HG02759 (cell line): ENCODE measurements at regions not wholly inside any gene's neighbourhood (a gene's known extent, or its start where the extent isn't known, plus 50 kb on each side); places are given as distances from the start of the nearest gene placed in this dataset.

Source experiments
- ATAC-seq: cut with Tn5 transposase; IDR thresholded peaks from one replicate; pipeline ENCODE4 v1.9.1; 2021; ENCODE audit warnings: mild to moderate bottlenecking, moderate library complexity; ENCODE audit not compliant: unreplicated experiment

DNA sequence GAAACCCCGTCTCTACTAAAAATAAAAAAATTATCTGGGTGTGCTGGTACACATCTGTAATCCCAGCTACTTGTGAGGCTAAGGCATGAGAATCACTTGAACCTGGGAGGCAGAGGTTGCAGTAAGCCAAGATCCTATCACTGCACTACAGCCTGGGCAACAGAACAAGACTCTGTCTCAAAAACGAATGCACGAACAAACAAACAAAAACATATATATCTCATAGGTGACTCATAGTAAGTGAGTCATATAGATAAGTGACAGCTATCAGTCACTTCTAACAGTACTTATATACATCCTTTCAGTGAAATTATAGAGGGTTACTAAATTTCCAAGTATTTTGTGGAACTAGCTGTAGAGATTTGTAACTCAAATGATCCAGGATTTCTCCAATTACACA is 127.3 kb upstream of the FIGN start:
- ATAC-seq, result no peak

- ATAC-seq, result no peak
These were observed 124.1 kb upstream of the FIGN start for GRCh38 chr2:163859951-163860350.

- ATAC-seq, result no peak
These were observed 121.1 kb upstream of the FIGN start for GRCh38 chr2:163856941-163857340.

DNA sequence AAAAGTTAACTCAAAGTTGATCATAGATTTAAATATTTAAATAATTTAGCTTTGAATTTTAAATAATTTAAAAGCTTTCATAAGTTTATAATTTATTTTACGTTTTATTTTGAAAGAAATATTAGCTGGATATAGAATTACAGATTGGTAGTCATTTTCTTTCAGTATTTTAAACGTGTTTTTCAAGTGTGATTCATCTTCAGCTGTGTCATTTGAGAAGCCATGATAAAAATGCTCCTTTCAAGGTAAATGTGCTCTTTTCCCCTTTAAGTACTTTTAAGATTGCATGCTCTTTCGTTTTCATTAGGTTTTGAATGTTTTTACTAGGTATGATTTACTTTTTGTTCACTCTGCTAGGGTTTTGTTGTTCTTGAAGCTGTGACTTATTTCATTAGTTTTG is 116.8 kb upstream of the FIGN start:
- ATAC-seq, result no peak

- ATAC-seq, result no peak
These were observed 114.1 kb upstream of the FIGN start for GRCh38 chr2:163849756-163850435.

GRCh38 chr2:163838890-163839289 is 103.1 kb upstream of the FIGN start:
- ATAC-seq, result no peak

- no peak for ATAC-seq
These were observed 100.4 kb upstream of the FIGN start for GRCh38 chr2:163836167-163836566.

- ATAC-seq, result no peak
These were observed 99.0 kb upstream of the FIGN start for GRCh38 chr2:163834841-163835240.

DNA sequence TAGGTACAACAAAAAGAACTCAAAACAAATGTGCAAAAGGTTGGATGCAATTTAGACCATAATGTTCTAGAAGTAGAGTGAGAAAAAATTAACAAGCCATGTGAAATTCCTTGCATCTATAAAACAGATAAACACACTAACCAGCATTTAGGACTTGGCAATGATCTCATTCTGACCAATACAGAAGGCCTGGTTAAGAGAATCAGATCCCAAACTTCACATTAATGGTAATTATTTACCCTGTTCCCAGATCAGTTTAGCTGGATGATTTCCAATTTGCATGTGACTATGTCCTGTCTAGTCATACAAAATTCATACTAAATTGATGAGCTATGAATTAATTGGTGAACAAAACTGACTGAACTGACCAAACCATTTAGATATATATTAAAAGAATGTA is 98.4 kb upstream of the FIGN start:
- no peak for ATAC-seq

DNA sequence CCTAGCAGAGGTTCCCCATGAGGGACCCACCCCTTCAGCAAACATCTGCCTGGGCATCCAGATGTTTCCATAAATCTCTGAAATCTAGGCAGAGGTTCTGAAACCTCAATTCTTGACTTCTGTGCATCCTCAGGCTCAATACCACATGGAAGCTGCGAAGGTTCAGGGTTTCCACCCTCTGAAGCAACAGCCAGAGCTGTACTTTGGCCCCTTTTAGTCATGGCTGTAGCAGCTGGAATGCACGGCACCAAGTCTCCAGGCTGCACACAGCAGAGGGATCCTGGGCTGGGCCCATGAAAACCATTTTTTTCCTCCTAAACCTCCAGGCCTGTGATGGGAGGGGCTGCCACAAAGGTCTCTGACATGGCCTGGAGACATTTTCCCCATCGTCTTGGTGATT is 93.0 kb upstream of the FIGN start:
- no peak for ATAC-seq

- ATAC-seq, result no peak
These were observed 86.2 kb upstream of the FIGN start for GRCh38 chr2:163822033-163822432.

GRCh38 chr2:163812926-163813520 is 77.2 kb upstream of the FIGN start:
- no peak for ATAC-seq

GRCh38 chr2:163808406-163808805 is 72.6 kb upstream of the FIGN start:
- no peak for ATAC-seq

DNA sequence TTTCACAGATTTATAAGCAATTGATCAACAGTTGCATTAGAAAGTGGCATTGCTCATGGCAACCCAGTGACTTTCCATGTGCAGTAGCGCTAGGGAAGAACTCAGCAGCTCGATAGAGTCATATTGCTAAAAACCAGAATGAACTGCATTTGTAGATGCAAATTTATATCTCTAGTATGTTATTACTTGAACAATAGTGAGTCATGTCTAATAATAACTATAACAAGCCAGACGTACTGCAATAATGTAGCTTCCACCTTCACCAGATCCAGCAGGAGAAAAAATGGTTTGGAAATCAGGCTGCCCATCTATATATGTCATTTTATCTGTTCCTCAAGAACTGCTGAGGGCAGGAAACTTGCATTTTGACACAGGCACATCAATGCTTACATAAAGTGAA is 66.5 kb upstream of the FIGN start:
- no peak for ATAC-seq

- ATAC-seq, result no peak
These were observed 65.7 kb upstream of the FIGN start for GRCh38 chr2:163801486-163801885.

- no peak for ATAC-seq
These were observed 65.2 kb upstream of the FIGN start for GRCh38 chr2:163800951-163801381.

DNA sequence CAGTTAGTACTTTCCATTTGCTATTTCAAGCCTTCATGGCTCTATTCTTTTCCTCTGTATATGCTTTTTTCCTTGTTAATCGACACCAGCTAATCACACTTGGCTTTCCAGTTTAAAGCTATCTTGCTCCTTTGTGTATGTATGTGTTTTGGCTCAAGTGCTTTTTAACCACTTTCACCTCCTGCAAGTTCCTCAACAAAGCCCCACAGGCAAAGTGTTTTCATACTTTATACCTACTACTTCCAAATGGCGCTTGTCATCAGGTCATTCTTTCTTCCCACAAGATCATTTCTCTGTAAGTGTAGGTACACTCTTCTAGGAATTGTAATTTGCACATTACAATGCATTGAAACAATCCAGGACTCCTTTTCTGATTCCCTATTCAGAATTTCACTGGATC is 64.0 kb upstream of the FIGN start:
- no peak for ATAC-seq

- ATAC-seq, result no peak
These were observed 58.8 kb upstream of the FIGN start for GRCh38 chr2:163794635-163795034.
